HG03139 (cell line): ENCODE measurements at regions not wholly inside any gene's neighbourhood (a gene's known extent, or its start where the extent isn't known, plus 50 kb on each side); places are given as distances from the start of the nearest gene placed in this dataset.

Source experiments
- ATAC-seq: cut with Tn5 transposase; IDR thresholded peaks from one replicate; pipeline ENCODE4 v1.9.1; 2021; ENCODE audit not compliant: unreplicated experiment

- no peak for ATAC-seq
These were observed 124.1 kb upstream of the MED13L start for GRCh38 chr12:116401565-116401964.

DNA sequence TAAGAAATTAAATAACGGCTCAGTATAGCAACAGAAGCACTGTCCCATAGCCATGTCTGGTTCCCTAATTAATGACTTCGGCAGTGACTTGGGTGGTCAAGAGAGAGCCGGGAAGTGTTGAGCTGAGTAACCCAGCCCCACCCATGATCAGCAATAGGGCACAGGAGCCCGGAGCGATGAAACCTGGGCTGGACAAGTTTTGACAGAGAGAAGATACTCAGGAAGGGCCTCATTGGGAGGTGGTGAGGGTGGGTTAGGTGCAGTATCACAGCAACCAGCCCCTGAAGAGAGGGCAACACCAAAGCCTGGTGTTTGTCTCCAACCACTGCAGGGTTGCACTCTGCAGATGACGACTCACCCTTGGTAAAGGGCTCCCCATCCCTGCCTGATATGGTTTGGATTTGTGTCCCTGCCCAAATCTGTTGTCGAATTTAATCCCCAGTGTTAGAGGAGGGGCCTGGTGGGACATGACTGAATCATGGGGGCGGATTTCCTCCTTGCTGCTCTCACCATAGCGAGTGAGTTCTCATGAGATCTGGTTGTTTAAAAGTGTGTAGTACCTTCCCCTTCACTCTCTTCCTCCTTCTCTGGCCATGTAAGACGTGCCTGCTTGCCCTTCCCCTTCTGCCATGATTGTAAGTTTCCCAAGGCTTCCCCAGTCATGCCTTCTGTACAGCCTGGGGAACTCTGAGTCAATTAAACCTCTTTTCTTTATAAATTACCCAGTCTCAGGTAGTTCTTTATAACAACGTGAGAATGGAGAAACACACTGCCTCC, 124.9 kb upstream of the MED13L start:
- ATAC-seq = no peak

DNA sequence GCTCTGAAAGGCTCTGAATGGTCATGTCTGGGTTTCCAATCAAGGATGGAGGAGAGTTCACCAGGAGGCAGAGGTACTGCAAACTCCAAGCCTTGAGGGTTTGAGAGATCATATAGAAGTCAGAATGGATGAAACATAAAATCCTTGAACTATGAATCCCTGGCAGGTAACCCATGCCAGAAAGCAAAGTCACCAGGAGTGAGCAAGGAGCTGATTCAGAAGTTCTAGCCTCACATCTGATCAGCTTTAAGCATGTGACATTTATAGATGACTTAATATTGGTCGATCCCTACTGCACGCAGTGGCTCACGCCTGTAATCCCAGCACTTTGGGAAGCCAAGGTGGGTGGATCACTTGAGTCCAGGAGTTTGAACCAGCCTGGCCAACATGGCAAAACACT, 126.1 kb upstream of the MED13L start:
- no peak for ATAC-seq

GRCh38 chr12:116404247-116404646, 126.8 kb upstream of the MED13L start:
- no peak for ATAC-seq

GRCh38 chr12:116404913-116405611, 127.6 kb upstream of the MED13L start:
- no peak for ATAC-seq

DNA sequence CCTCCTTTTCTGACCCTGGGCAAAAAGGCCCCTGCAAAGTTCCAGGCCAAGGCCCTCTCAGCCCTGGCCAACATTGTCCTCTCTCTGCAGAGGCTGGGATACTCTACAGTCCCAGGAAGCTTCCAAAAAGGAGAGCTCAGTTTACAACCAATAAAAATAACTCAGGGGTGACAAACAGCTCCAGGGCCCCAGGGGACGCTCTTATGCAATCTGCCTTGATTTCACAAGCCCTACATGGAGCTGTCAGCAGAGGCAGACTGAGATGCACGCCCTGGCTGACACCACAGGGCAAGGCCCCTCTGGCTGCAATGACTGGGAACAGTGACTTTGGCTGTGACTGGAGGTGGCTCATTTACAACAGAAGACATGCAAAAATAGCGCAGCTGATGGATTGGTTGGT, 129.0 kb upstream of the MED13L start:
- no peak for ATAC-seq

GRCh38 chr12:116408489-116409250, 131.2 kb upstream of the MED13L start:
- ATAC-seq = no peak

DNA sequence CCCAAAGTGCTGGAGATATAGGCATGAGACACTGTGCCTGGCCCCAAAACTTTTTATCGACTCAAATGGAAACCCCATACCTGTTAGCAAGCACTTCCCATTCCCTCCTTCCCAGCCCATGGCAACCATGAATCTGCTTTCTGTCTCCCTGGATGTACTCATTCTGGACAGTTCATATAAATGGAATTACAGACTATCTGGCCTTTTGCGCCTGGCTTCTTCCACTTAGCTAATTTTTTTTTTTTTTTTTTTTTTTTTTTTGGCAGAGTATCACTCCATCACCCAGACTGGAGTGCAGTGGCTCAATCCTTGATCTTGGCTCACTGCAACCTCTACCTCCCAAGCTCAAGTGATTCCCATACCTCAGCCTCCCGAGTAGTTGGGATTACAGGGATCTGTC, 134.5 kb upstream of the MED13L start:
- ATAC-seq = no peak

GRCh38 chr12:116414891-116415290, 137.4 kb upstream of the MED13L start:
- no peak for ATAC-seq

- no peak for ATAC-seq
These were observed 138.1 kb upstream of the MED13L start for GRCh38 chr12:116415408-116416108.

DNA sequence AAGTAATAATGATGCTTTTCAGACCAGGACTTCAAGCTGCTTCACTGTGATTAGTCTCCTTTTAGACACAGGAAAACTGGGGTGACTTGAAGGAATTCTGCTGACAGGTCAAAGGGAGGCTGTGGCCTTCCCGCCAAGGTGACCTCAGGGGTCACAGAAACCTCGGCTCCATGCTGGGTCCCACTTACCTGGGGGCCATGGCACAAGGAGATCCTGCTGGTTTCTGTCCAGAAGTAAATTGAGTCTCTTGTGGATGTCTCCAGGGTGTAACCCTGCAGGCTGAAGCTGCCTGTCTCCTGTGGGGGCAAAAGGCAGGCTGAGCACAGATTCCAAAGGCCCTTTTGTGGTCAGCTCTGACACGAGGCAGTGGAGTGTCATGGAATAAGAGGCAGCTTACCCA, 138.7 kb upstream of the MED13L start:
- no peak for ATAC-seq

GRCh38 chr12:116418551-116418950, 140.6 kb upstream of the MAP1LC3B2 start:
- no peak for ATAC-seq

DNA sequence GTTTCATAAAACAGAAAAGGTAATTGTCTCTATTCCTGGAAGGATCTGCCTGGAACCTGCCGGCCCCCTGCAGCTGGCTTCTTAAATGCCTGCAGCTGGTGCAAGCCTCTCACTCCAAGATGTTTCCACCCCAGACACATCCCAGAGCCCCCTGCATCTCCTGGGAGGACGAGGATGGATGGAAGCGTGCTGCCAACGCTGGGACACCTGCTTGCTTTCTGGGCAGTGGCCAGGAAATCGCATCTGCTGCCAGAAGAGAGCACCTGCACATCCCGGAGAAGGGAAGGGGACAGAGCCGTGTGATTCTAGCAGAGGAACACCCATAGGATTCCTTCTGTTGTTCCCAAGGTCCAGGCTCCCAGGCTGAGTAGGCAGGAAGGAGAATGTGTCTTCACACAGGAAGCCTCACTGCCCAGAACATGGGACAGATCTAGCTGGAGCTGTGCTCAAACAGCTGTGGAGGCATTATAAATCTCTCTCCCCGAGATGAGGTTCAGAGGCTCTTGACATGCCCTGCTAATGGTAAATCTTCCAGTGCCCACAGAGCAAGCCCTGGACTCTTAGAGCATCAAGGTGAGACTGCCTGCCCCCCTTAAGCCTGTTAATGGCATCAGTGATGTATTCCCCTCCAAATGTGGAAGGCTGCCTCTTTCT, 138.8 kb upstream of the MAP1LC3B2 start:
- ATAC-seq = no peak

DNA sequence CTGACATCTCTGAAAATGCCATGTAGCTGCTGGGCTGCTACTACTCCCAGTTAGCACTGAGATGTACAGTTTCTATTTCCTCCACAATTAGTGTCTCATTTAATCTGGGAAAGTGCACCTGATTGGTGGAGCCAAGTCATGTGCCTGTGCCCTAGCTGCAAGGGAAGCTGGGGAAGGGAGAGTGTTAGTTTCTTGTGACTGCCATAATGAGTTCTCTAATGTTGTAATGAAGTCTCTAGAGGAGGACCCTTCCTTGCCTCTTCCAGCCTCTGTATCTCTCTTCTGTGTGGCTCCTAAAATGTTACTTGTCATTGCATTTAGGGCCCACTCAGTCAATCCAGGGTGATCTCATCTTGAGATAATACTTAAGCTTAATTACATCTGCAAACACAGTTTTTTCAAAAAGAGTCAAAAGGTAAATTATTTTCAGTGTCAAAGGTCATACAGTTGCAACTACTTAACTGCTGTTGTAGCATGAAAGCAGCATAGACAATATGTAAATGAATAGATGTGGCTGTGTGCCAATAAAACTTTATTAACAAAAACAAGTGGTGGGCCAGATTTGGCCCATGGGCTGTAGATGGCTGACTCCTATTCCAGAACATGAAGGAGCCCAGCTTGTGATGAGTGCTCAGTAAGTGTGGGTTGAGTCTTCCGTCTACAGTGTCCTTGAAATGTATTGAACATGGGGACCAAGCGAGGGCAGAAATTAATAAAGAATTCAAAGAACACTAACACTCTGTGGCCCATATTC, 137.2 kb upstream of the MAP1LC3B2 start:
- no peak for ATAC-seq

- ATAC-seq = no peak
These were observed 136.1 kb upstream of the MAP1LC3B2 start for GRCh38 chr12:116423094-116423493.

GRCh38 chr12:116425256-116426193, 133.7 kb upstream of the MAP1LC3B2 start:
- ATAC-seq = no peak

DNA sequence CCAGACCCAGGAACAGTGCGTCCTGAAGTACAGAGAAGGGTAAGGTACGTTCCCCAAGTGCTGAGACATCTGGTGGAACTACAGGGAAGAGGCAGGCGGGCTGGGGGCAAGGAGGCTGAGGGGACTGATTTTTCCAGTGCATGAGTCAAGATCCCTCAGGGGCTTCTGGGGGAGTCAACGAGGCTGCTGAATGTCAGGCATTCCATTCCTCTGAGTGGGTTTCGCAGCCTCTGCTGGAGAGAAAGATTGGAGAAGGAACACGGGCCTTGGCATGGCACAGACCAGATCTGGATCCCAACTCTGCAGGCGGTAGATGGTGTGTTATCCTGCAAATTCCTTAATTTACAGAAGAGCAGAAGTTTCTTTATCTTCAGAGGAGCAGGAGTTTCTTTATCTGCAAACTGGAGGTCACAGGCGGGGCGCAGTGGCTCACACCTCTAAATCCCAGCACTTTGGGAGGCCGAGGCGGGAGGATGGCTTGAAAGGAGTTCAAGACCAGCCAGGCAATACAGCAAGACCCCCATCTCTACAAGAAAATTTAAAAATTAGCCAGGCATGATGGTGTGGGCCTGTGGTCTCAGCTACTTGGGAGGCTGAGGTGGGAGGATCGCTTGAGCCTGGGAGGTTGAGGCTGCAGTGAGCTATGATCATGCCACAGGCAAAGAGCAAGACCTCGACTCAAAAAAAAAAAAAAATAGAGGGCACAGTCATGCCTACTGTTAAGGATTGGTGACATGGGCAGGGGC, 132.6 kb upstream of the MAP1LC3B2 start:
- ATAC-seq = no peak
